ENCODE measurements at regions not wholly inside any gene's neighbourhood (a gene's known extent, or its start where the extent isn't known, plus 50 kb on each side); places are given as distances from the start of the nearest gene placed in this dataset.

- FAIRE-seq: no peak
These were observed 345.2 kb downstream of the USP25 start for GRCh38 chr21:16074950-16075489.

- FAIRE-seq: no peak
These were observed 346.0 kb downstream of the USP25 start for GRCh38 chr21:16075649-16076282.

GRCh38 chr21:16076465-16076864 is 346.7 kb downstream of the USP25 start:
- no peak for FAIRE-seq

- FAIRE-seq: no peak
These were observed 348.6 kb downstream of the USP25 start for GRCh38 chr21:16078382-16078781.

- no peak for FAIRE-seq
These were observed 350.0 kb downstream of the USP25 start for GRCh38 chr21:16079830-16080229.

- FAIRE-seq: no peak
These were observed 351.5 kb downstream of the USP25 start for GRCh38 chr21:16081304-16081703.

GRCh38 chr21:16082038-16082816 is 352.4 kb downstream of the USP25 start:
- FAIRE-seq: peak; percentile 100

GRCh38 chr21:16084776-16085364 is 355.1 kb downstream of the USP25 start:
- FAIRE-seq: peak; percentile 27

- no peak for FAIRE-seq
These were observed 355.6 kb downstream of the USP25 start for GRCh38 chr21:16085421-16085820.

GRCh38 chr21:16086121-16086520 is 356.3 kb downstream of the USP25 start:
- no peak for FAIRE-seq

GRCh38 chr21:16086936-16087335 is 357.2 kb downstream of the USP25 start:
- FAIRE-seq: no peak

- FAIRE-seq: no peak
These were observed 357.7 kb downstream of the USP25 start for GRCh38 chr21:16087523-16087922.

GRCh38 chr21:16088056-16088455 is 358.3 kb downstream of the USP25 start:
- no peak for FAIRE-seq

- FAIRE-seq: no peak
These were observed 365.2 kb downstream of the USP25 start for GRCh38 chr21:16095005-16095404.

GRCh38 chr21:16096988-16097387 is 367.2 kb downstream of the USP25 start:
- no peak for FAIRE-seq

GRCh38 chr21:16102113-16102512 is 372.3 kb downstream of the USP25 start:
- no peak for FAIRE-seq

- FAIRE-seq: no peak
These were observed 378.8 kb downstream of the USP25 start for GRCh38 chr21:16108561-16109075.

GRCh38 chr21:16113052-16113715 is 383.4 kb downstream of the USP25 start:
- no peak for FAIRE-seq

- no peak for FAIRE-seq
These were observed 385.7 kb downstream of the USP25 start for GRCh38 chr21:16115461-16115860.

- no peak for FAIRE-seq
These were observed 386.3 kb downstream of the USP25 start for GRCh38 chr21:16116069-16116468.

GRCh38 chr21:16116798-16117197 is 387.0 kb downstream of the USP25 start:
- FAIRE-seq: no peak

GRCh38 chr21:16117331-16117730 is 387.5 kb downstream of the USP25 start:
- FAIRE-seq: no peak
